HepG2 (cell line): ENCODE measurements at regions not wholly inside any gene's neighbourhood (a gene's known extent, or its start where the extent isn't known, plus 50 kb on each side); places are given as distances from the start of the nearest gene placed in this dataset.

ENCODE experiments used
- ATAC-seq: fragments of 200-7000 bp; cut with Tn5 transposase; 3 replicates; pipeline ENCODE4 v1.9.1; 2020; ENCODE audit warnings: mild to moderate bottlenecking, moderate library complexity
- BruUV-seq: library from RNA; stranded (reverse); fragments of 400-500 nt; replicated peaks from 2 replicates; lab custom pipeline; 2021; lab: Mats Ljungman, UMichigan
- CTCF ChIA-PET: fragments of 300-600 bp; formaldehyde crosslinking; extraction: SDS; loops from one replicate; lab custom pipeline; 2021; ENCODE audit warnings: low total read pairs, inconsistent platforms, low intra/inter-chr PET ratio; lab: Yijun Ruan, JAX
- POLR2A ChIA-PET: fragments of 350-600 bp; sonication (Branson Sonifier 250); formaldehyde crosslinking; loops from one replicate; lab custom pipeline; 2020; ENCODE audit warnings: antibody characterized with exemption, inconsistent platforms; lab: Yijun Ruan, JAX
- DNase-seq: peaks from one replicate; pipeline ENCODE4 v3.0.0-alpha.2; 2015; ENCODE audit warnings: low spot score
- FAIRE-seq: peaks from 3 replicates; lab custom pipeline; 2011; peaks lifted over from hg19 to GRCh38; lab: Jason Lieb, UNC
- H2AFZ ChIP-seq: one replicate; pipeline ENCODE4 v1.6.1; 2011; ENCODE audit warnings: low read length, inconsistent platforms
- H3K27ac ChIP-seq: fragments of 300-600 bp; 3 replicates; pipeline ENCODE4 v1.8.0; 2011; ENCODE audit warnings: mixed run types, mild to moderate bottlenecking, mixed read lengths, low read length, inconsistent platforms; ENCODE audit not compliant: insufficient read depth; ENCODE audit errors: extremely low read length
- H3K27me3 ChIP-seq, 2 experiments: fragments of 200-600 bp in 1 of 2; 2 replicates in 1 of 2; 3 replicates in 1 of 2; pipeline versions ENCODE4 v1.6.0 to v1.8.0; 2011; ENCODE audit warnings: low read length in 2 of 2, mild to moderate bottlenecking in 2 of 2, moderate library complexity in 2 of 2, inconsistent platforms in 1 of 2; ENCODE audit not compliant: insufficient read depth in 2 of 2, control insufficient read depth in 1 of 2
- H3K36me3 ChIP-seq, 2 experiments: fragments of 200-600 bp in 1 of 2; replicated peaks in 1 of 2; 2 replicates in 1 of 2; 3 replicates in 1 of 2; pipeline versions ENCODE4 v1.5.1 to v1.8.0; 2011; ENCODE audit warnings: low read length in 2 of 2, inconsistent platforms in 1 of 2; ENCODE audit not compliant: insufficient read depth in 2 of 2, control insufficient read depth in 1 of 2
- H3K4me1 ChIP-seq: 2 replicates; pipeline ENCODE4 v1.5.1; 2012; ENCODE audit warnings: low read length, inconsistent platforms; ENCODE audit not compliant: insufficient read depth
- H3K4me2 ChIP-seq: 2 replicates; pipeline ENCODE4 v1.6.0; 2011; ENCODE audit warnings: low read depth, low read length, inconsistent platforms
- H3K4me3 ChIP-seq, 3 experiments: fragments of 200-600 bp in 1 of 3; sonication (generic), shearing (Covaris generic) in 1 of 3; replicated peaks in 1 of 3; 2 replicates each; pipeline ENCODE4 v1.5.1; 2011 to 2016; ENCODE audit warnings: low read length in 3 of 3, inconsistent platforms in 2 of 3, low read depth in 2 of 3, mild to moderate bottlenecking in 2 of 3, control low read depth in 1 of 3, mixed read lengths in 1 of 3; ENCODE audit not compliant: insufficient read depth in 1 of 3
- H3K79me2 ChIP-seq: one replicate; pipeline ENCODE4 v1.6.1; 2011; ENCODE audit warnings: low read length, inconsistent platforms; ENCODE audit not compliant: insufficient read depth
- H3K9ac ChIP-seq: 2 replicates; pipeline ENCODE4 v1.6.0; 2011; ENCODE audit warnings: mild to moderate bottlenecking, low read depth, low read length, inconsistent platforms; ENCODE audit not compliant: insufficient read depth
- H3K9me3 ChIP-seq: 2 replicates; pipeline ENCODE4 v1.5.1; 2012; ENCODE audit warnings: mild to moderate bottlenecking, low read length
- H4K20me1 ChIP-seq: 2 replicates; pipeline ENCODE4 v1.6.0; 2011; ENCODE audit warnings: inconsistent platforms, mild to moderate bottlenecking, low read length, moderate library complexity; ENCODE audit not compliant: insufficient read depth
- CAMTA2 ChIP-seq: sonication (generic); formaldehyde crosslinking; IDR thresholded peaks from 2 replicates; pipeline ENCODE4 v1.4.0; 2020; ENCODE audit warnings: mild to moderate bottlenecking, missing genetic modification reagents, borderline replicate concordance
- KDM6A ChIP-seq: IDR thresholded peaks from 2 replicates; pipeline ENCODE4 v1.6.1; 2016; ENCODE audit warnings: low read depth
- MEF2D ChIP-seq: sonication (generic); formaldehyde crosslinking; IDR thresholded peaks from 2 replicates; pipeline ENCODE4 v1.5.1; 2020; ENCODE audit warnings: mild to moderate bottlenecking, missing genetic modification reagents
- MYC ChIP-seq: sonication (generic); formaldehyde crosslinking; IDR thresholded peaks from 2 replicates; pipeline ENCODE4 v1.9.0; 2021; ENCODE audit warnings: missing genetic modification reagents, borderline replicate concordance
- NFE2L2 ChIP-seq: fragments of 150-350 bp; IDR thresholded peaks from 2 replicates; pipeline ENCODE4 v1.6.1; 2014; ENCODE audit warnings: low read length
- RELA ChIP-seq: sonication (generic); formaldehyde crosslinking; IDR thresholded peaks from 2 replicates; pipeline ENCODE4 v1.4.0; 2020; ENCODE audit warnings: missing genetic modification reagents
- SNAI1 ChIP-seq: sonication (generic); formaldehyde crosslinking; IDR thresholded peaks from 2 replicates; pipeline ENCODE4 v1.5.0; 2020; ENCODE audit warnings: mild to moderate bottlenecking, missing genetic modification reagents, borderline replicate concordance
- TFDP2 ChIP-seq: sonication (generic); formaldehyde crosslinking; IDR thresholded peaks from 2 replicates; pipeline ENCODE4 v1.4.0; 2020; ENCODE audit warnings: missing genetic modification reagents
- ZBTB44 ChIP-seq: sonication (generic); formaldehyde crosslinking; IDR thresholded peaks from 2 replicates; pipeline ENCODE4 v1.4.0; 2020; ENCODE audit warnings: missing genetic modification reagents
- ZBTB49 ChIP-seq: sonication (generic); formaldehyde crosslinking; IDR thresholded peaks from 2 replicates; pipeline ENCODE4 v1.4.0; 2020; ENCODE audit warnings: missing genetic modification reagents, borderline replicate concordance
- ZFP91 ChIP-seq: sonication (generic); formaldehyde crosslinking; IDR thresholded peaks from 2 replicates; pipeline ENCODE4 v1.9.0; 2022; ENCODE audit warnings: missing genetic modification reagents, mild to moderate bottlenecking, borderline replicate concordance
- ZNF10 ChIP-seq: sonication (generic); formaldehyde crosslinking; IDR thresholded peaks from 2 replicates; pipeline ENCODE4 v1.4.0; 2020; ENCODE audit warnings: mild to moderate bottlenecking, low read depth, missing genetic modification reagents, borderline replicate concordance
- ZNF12 ChIP-seq: sonication (generic); formaldehyde crosslinking; IDR thresholded peaks from 2 replicates; pipeline ENCODE4 v1.5.0; 2020; ENCODE audit warnings: missing genetic modification reagents
- ZNF180 ChIP-seq: sonication (generic); formaldehyde crosslinking; IDR thresholded peaks from 2 replicates; pipeline ENCODE4 v1.4.0; 2020; ENCODE audit warnings: low read depth, missing genetic modification reagents, borderline replicate concordance
- WGBS: methylation state at CpG from one replicate; pipeline ENCODE4 v1.1.6; 2017; ENCODE audit warnings: low lambda C conversion rate; 5-methylcytosine and 5-hydroxymethylcytosine counted together
- in situ Hi-C: cut with HindIII; loops from 2 replicates; pipeline ENCODE4 v1.10.0; 2017; ENCODE audit warnings: low pct_unique_long_range_greater_than_20kb; ENCODE audit not compliant: extremely low pct_ligation_motif_present
- intact Hi-C: fragments of 100-400 bp; cut with micrococcal nuclease; formaldehyde crosslinking; loops from one replicate; pipeline ENCODE4 v1.10.0; 2022; ENCODE audit not compliant: unreplicated experiment
- TF ChIP-seq, protein P1 (sequence below): IDR thresholded peaks from 2 replicates; pipeline ENCODE4 v1.6.1; 2016; ENCODE audit warnings: low read depth
- TF ChIP-seq, protein P2 (sequence below): IDR thresholded peaks from 2 replicates; pipeline ENCODE4 v1.6.1; 2016; ENCODE audit warnings: missing compliant biosample characterization, missing genetic modification reagents, borderline replicate concordance

DNA sequence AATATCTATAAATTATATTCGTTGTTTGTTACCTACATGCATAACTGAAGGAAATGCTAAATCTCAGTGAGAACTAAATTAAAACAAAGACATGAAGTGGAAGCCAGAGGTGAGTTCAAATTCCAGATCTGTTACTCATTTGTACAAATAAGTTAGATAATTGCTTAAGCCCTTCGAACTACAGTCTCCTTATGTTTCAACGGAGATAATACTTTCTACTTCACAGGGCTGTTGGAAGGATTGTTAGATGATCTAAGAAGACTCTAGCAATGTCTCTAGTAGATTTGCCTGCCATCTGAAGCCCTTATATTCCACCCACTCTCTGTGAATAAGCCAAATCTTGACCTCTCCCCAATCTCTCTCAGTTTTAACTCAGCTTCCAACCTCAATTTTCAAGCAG is 125.8 kb downstream of the P2RY1 start:
- Histone ChIP-seq H4K20me1 (no peaks in the 10 kb centered on the region), H3K9ac (no peak overlapping the region), H3K4me1 (peaks cover 18% of the 10 kb centered on the region; the same call in 1 of the 2 replicates), H3K9me3 (no peaks in the 10 kb centered on the region), H3K36me3 (no peaks in the 10 kb centered on the region), H3K4me2 (0 out of 2 replicates have a peak overlapping the region, but pooled peaks have one; percentile 7), H3K27ac (no peak overlapping the region), H3K4me3 (no peak overlapping the region), H2AFZ (no peak overlapping the region), H3K27me3 (no peaks in the 10 kb centered on the region), H3K79me2 (no peaks in the 10 kb centered on the region)
- intact Hi-C loops (loop anchor here (5.0 kb wide), 1 partner anchor 488 kb away; no protein-coding TSS in a partner anchor), in situ Hi-C loops (no loop called here)
- ChIA-PET CTCF (no interaction called here), POLR2A (no interaction called here)
- DNase-seq (peak; percentile 47), FAIRE-seq (no peak), ATAC-seq (peak; percentile 61; the same call in 2 of the 3 replicates)
- BruUV-seq = no TSS peak
- WGBS = 16% methylated on average over 3 of the region's 3 CpGs
- TF ChIP-seq TFDP2 (CRISPR knock-in tag) = no peak
- TF ChIP-seq, protein P1, sequence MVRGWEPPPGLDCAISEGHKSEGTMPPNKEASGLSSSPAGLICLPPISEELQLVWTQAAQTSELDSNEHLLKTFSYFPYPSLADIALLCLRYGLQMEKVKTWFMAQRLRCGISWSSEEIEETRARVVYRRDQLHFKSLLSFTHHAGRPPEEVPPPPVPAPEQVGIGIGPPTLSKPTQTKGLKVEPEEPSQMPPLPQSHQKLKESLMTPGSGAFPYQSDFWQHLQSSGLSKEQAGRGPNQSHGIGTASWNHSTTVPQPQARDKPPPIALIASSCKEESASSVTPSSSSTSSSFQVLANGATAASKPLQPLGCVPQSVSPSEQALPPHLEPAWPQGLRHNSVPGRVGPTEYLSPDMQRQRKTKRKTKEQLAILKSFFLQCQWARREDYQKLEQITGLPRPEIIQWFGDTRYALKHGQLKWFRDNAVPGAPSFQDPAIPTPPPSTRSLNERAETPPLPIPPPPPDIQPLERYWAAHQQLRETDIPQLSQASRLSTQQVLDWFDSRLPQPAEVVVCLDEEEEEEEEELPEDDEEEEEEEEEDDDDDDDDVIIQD (CRISPR knock-in tag) = no peak
- no peak for TF ChIP-seq ZNF12
- no peak for TF ChIP-seq ZNF10 (CRISPR knock-in tag)
- TF ChIP-seq SNAI1 = no peak
- no peak for TF ChIP-seq ZBTB44 (CRISPR knock-in tag)
- no peak for TF ChIP-seq ZBTB49 (CRISPR knock-in tag)
- no peak for TF ChIP-seq RELA (CRISPR knock-in tag)
- TF ChIP-seq MYC = no peak
- TF ChIP-seq, protein P2, sequence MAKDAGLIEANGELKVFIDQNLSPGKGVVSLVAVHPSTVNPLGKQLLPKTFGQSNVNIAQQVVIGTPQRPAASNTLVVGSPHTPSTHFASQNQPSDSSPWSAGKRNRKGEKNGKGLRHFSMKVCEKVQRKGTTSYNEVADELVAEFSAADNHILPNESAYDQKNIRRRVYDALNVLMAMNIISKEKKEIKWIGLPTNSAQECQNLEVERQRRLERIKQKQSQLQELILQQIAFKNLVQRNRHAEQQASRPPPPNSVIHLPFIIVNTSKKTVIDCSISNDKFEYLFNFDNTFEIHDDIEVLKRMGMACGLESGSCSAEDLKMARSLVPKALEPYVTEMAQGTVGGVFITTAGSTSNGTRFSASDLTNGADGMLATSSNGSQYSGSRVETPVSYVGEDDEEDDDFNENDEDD (CRISPR knock-in tag) = no peak
- no peak for TF ChIP-seq NFE2L2
- TF ChIP-seq CAMTA2 (CRISPR knock-in tag) = no peak
- TF ChIP-seq ZFP91 (CRISPR knock-in tag) = no peak
- TF ChIP-seq ZNF180 (CRISPR knock-in tag) = no peak
- TF ChIP-seq KDM6A (CRISPR knock-in tag) = no peak
- no peak for TF ChIP-seq MEF2D
